ENCODE measurements at regions not wholly inside any gene's neighbourhood (a gene's known extent, or its start where the extent isn't known, plus 50 kb on each side); places are given as distances from the start of the nearest gene placed in this dataset.

DNA sequence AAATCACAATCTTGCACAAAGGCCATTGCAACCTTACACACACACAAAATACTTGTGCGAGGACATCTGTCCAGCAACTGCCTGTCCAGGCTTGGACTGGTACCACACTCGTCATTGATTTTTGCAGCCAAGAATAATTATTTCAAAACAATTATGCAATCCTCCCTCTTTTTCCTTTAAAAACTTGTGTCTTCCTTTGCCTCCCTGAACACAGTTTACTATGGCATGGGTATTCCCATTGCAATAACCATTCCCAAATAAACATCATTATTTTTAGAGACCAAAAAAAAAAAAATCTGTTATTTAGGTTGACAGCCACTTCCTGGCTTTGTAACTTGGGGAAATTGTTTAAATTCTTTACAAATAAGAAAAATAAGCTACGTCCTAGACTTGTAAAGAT lies 54.0 kb downstream of the C11orf91 start:
- DNase-seq (ENCODE audit: low read depth in 1 of 2, low spot score in 1 of 2): no peak

DNA sequence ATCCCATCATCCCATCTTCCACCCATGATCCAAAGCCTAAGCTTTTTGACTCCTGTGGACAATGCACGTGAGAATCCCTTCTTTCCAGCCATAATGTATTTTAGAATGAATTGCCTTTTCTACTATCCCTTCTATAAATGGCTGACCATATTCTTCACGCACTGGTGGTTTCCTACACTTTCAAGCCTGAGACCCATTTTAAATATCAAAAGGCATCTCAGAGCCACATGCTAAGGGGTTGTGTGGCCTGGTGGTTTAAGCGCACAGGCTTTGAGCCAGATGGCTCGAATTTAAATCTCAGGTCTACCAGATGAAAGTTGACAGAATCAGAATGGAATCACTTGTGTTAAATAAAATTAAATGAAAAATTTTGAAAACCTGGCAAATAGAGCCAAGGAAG lies 54.5 kb downstream of the C11orf91 start:
- DNase-seq (ENCODE audit: low read depth in 1 of 2, low spot score in 1 of 2): no peak

DNA sequence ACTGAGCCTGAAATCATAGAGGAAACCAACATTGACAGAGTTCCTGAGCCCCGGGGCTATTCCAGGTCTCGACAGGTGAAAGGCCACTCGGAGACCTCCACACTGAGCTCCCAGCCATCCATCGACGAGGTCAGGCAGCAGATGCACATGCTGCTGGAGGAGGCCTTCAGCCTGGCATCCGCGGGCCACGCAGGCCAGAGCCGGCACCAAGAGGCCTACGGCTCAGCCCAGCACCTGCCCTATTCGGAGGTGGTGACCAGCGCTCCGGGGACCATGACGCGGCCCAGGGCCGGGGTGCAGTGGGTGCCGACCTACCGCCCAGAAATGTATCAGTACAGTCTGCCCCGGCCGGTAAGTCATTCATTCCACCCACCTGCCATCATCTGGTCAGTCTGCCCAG lies 54.9 kb downstream of the C11orf91 start:
- no peak for DNase-seq (ENCODE audit: low read depth in 1 of 2, low spot score in 1 of 2)

DNA sequence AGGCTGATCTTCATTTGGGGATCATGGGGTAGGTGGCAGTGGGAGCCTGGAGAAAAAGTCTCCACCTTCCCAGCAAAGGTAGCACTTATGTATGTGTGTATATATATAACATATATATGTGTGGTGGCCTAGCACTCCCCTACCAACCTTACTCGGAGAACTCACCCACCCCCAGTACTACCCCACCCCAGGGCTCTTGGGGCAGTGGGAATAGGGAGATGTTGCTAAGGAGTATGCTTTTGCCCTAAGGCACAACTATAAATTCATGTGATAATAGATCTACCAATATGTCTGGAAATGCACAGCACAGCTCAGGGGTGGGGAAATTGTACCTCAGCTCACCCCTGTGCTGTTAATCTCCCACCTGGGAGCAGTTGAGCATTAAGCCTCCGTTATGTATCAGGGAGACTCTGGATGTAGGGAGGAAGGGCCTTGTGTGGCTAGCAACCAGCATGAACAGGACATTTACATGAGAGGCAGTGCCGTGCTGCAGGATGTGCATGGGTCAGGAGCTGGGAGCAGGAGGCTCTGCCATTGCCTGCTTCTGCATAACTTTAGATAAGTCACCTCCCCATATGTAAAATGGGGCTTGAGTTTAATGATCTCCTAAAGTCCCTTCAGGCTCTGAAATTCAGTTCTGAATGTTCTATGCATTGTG lies 57.3 kb downstream of the C11orf91 start:
- DNase-seq (ENCODE audit: low read depth in 1 of 2, low spot score in 1 of 2): no peak

DNA sequence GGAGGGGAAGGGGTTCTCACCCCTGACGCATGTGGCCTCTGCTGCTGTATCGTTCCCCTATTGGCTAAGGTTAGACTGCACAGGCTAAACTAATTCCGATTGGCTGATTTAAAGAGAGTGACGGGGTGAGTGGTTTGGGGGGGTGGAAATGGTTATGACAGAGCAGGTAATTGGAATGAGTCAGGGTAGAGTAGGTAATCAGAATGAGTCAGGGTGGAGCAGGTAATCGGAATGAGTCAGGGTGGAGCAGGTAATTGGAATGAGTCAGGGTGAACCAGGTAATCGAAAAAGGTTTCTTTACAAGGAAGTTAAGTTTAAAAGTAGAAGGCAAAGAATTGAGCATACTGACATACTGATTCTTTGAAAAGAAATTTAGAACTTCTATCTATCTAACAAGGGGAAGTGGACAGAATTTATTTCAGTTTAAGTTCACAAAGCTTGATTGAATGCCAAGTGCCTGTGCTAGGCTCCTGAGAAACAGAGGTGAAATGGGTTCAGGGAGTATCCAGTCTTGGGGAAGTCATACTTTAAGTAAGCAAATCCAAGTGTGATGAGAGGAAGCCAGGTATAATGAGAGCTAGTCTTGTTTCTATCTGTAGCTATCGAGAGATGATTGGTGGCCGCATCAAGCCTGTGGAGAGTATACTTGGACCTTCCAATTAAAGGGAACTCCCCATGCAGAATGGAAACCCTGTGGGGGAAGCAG lies 58.0 kb downstream of the C11orf91 start:
- no peak for DNase-seq (ENCODE audit: low read depth in 1 of 2, low spot score in 1 of 2)

DNA sequence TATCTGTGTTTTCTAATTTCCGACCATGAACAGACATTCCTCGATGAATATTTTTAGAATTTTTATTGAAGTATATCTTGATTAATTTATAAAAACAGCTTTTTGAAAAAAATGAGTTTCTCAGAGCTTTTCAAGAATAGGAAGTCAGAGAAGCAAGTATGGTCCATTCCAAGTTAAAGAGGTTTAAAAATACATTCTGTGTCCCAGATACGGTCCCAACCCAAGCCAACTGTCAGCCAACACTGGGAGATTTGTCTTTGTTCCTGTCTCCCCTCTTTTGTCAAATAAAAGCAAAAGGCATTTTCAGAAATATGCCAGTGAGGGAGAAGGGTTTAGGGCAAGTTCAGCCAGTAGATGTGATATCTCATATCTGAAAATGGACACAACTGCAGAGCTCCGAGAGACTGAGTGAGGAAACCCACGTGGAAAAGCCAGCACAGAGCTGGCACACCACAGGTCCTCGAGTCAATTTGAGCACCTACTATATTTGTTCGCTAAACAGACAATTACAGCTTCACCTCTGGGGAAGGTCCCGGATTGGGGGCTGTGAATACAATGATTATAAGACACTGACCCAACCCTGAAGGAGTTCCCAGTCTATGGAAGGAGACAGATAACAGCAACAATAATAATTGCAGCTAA lies 59.8 kb downstream of the C11orf91 start:
- DNase-seq (ENCODE audit: low read depth in 1 of 2, low spot score in 1 of 2): no peak

DNA sequence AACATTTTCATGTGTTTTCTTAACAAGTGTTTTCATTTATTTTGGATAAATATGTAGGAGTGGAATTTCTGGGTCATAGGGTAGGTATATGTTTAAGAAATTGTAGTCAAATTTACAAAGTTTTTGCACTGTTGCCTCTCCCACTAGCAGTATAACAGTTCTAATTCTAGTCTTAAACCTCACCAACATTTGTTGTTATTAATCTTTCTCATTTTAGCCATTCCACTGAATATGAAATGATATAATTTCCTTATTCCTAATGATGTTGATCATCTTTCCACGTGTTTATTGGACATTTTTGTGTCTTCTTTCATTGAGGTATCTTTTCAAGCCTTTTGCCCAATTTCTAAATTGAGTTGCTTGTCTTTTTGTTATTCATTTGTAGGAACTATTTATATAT lies 62.0 kb downstream of the C11orf91 start:
- no peak for DNase-seq (ENCODE audit: low read depth in 1 of 2, low spot score in 1 of 2)

DNA sequence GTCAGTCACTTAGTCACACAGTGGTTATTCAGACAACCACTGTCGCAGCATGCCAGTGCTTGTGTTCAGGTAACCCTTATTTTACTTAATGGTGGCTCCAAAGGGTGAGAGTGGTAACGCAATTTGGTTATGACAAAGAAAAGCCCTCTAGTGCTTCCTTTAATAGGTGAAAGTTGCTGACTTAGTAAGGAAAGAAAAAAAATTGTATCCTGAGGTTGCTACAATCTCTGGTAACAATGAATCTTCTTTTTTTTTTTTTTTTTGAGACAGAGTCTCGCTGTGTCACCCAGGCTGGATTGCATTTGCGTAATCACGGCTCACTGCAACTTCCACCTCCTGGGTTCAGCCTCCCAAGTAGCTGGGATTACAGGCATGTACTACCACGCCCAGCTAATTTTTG lies 64.5 kb downstream of the C11orf91 start:
- DNase-seq (ENCODE audit: low read depth in 1 of 2, low spot score in 1 of 2): no peak

DNA sequence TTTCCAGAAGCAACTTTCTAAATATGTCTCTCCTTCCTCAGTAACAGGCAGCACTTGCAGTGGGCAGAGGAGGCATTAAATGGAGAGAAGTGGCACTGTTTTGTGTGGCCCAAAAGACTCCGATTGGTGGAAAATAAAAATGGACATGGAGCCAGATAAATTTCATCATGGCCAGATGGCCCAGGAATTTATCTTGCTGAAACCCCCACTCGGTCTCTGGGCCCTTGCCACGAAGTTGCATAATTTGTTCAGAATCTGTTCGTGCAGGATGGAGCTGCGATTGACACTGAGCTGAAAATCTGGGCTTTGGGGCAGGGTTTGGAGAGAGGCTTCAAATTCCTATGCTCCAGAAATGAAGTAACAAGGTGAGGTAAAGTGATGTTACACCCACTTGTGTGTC lies 65.5 kb downstream of the C11orf91 start:
- DNase-seq (ENCODE audit: low read depth in 1 of 2, low spot score in 1 of 2): no peak

DNA sequence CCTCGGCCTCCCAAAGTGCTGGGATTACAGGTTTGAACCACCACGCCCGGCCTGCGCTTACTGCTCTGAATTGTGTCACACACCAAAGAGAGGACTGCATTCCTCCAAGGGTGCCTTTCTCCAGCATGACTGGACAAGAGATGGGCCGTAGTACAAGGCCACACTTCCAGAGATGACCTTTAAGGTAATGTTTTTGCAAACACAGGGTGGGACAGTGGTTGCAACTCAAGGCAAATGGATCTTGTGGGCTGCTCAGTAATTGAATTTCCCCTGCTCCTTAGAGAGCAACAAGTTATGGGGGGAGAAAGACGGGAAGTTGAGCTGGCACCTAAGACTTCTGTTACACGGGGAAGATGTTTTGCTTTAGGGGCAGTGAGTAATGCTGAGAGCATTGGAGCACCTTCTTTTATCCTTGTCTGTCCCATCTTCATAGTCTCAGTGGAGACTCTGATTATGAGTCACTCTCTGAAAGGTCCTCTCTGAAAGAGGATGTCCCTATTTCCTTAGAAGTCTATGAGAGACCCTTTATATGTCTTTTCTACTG lies 66.3 kb downstream of the C11orf91 start:
- no peak for DNase-seq (ENCODE audit: low read depth in 1 of 2, low spot score in 1 of 2)

DNA sequence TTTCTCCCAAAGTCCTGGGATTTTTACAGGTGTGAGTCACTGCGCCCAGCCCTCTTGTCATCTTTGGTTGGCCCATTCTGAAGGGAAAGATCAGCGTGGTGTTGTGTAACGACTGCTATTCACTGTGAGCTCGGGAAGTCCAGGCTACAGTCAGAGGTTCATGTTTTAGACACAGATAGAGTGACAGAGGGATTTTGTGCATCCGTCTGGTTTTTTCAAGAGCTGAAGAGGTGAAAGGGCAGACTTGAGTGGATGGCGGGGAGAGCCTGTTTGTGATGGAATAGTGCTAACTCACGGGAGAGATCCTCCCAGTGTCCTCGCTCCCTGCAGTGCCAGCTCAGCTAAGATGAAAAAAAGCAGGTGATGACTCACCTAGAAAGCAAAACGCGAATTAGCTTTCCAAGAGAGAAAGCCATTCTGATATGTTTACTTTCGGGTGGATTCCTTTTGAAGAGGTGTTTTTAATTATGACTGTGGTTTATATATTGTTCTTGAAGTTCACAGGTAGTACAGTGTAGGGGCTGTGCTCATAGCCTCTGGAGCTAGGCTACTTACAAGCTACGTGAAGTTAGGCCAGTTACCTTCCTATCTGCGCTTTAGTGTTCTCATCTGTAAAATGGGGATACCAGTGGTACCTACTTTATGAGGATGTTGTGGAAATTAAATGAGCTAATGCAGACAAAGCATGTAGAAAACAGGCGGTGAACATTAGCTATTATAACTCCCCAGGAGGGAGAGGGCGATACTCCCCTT lies 67.2 kb downstream of the C11orf91 start:
- DNase-seq (ENCODE audit: low read depth in 1 of 2, low spot score in 1 of 2): no peak

DNA sequence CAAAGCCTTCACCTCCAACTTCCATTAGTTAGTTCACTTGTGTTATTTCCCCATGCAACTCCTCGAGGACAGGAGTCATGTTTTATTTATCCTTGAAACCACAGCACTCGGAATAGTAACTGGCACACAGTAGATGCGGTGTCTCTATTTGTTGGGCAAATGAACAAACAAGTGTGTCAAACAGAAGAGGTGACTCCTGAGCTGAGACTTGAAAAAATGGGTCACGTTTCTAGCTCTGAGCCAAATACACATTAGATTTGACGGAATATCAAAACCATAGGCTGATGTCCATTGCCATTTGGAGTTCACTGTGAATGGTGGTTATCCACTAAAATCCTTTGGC lies 68.9 kb downstream of the C11orf91 start:
- no peak for DNase-seq (ENCODE audit: low read depth in 1 of 2, low spot score in 1 of 2)

DNA sequence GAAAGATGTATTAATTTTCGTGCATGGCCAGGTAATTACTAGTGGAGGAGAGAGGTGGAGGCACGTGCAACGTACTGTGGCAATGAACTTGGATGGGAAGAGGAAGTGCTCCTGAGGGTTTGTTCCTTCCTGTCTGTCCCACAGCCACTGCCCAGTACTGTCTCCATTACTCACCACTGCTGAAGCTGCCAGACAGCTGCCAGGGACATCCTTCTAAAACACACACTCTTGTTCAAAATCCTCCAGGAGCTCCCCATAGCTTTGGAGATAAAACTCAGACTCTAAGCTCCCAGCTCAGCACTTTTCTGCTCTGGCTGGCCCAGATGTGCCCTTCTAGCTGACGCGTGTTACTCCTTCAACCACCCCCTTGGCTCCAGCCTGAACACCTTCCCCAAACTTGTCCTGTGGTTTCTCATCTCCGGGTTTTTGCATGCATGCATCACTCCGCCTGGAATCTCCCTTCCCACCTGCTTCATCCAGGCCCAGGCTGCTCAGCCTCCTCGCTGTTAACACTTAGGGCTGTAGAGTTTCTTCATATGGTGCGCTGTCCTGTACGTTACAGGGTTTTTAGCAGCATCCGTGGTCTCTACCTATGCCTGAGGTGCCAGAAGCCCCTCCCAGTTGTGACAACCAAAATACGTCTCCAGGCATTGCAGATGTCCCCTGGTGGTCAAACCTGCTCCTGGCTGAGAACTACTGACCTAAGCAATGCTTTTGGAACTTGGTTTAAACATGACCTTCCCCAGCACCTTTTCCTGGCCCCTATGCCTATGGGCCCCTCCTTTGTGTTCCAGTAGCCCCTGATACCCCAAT lies 69.5 kb downstream of the C11orf91 start:
- no peak for DNase-seq (ENCODE audit: low read depth in 1 of 2, low spot score in 1 of 2)

DNA sequence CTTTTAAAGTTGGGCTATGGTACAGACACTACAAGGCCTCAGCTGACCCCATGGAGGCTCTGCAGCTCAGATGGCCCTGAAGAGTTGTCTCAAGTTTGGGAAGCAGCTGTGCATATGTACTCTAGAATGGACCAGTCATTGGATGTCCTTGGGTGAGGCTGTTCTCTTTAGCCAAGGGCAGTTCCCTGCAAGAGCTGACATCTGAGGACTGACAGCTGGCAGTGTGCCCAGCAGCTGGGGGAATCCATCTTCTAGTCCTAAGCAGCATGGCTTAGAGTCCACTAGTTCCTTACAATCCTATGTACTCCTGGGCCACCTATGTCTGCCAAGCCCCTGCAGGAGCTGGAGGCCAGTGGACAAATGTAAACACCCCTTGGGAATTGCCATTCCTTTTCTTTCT lies 76.5 kb downstream of the C11orf91 start:
- no peak for DNase-seq (ENCODE audit: low read depth in 1 of 2, low spot score in 1 of 2)

DNA sequence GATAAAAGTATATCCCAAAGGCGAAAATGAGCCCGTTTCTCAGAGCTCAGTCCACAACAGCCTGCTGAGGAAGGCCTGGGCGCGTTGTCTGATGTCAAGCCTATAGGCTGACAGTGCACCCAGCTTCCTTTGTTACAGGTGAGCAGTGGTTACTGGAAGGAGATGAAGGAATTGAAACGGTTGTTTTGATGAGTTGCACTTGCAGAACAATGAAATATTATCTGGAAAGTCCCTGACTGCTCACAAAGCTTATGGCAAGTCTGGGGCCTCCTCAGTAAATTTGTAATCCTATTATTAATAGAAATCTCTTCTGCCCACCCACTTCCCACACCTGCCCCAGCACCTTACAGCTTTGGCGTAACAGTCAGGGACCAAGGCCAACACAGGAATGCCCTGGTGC lies 77.8 kb downstream of the C11orf91 start:
- DNase-seq (ENCODE audit: low read depth in 1 of 2, low spot score in 1 of 2): no peak

DNA sequence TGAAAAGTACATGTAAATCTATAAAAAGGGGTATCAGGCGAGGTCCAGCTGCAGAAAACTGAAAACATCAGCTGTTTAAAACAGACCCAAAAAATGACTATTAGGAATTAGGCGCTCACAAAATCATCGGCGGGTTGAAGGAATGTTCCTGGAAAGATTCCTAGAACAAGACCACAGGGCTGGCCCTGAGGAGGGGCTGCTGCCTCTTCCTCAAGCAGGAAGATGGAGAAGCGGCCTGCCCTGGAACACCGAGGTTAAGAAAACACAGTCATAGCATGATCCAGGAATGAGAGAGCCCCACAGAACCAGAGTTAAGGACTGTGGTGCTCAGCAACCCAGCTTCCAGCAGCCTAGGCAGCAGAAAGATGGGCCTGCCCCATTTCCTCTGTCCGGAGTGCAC lies 78.4 kb downstream of the C11orf91 start:
- DNase-seq (ENCODE audit: low read depth in 1 of 2, low spot score in 1 of 2): no peak

DNA sequence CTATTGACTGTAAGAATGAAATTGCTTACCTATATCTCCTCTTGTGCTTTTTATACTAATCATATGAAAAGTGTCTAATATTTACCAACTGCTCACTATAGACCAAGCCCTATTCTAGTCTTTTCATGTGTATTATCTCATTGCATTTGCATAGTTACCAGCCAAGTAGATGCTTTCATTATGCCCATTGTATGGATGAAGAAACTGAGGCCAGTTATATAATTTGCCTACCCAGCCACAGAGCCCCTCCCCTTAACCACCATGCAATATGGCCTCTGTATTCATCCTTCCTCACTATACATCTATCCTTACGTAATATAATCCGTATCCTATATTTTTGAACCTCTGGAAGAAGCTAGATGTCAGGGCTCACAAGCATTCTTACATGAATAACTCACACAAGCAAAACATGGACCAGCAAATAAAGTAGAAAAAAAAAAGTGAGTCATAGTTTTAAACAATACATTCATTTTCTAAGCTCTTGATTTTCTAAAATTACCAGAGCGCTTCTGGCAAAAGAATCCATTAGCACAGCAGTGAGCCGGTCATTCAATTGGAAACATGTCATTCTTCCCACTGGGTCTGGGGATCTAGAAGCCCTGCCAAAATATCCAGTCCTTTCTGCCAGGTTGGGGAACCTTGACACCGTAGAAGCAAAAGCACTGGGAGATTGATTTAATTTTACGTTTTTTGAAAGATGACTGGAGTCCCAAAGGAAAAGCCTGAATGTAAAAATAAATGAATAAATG lies 80.0 kb downstream of the C11orf91 start:
- no peak for DNase-seq (ENCODE audit: low read depth in 1 of 2, low spot score in 1 of 2)

DNA sequence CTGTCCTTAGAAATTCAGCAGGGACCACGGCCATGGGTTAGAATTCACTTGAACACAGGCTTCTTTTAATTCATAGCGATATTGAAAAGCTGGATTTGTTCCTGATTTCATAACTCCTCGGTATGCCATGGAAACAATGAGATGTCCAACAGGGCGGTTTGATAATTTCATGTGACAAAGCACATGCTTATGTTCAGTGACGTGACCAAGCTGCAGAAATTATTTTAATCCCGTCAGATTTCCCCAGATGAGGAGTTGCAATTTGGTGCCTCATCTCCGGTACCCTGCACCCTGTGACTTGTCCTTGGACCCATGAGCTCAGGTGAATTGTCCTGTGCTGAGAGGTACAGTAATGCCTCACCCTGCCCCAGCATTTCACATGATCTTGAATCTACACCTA lies 81.7 kb downstream of the C11orf91 start:
- DNase-seq (ENCODE audit: low read depth in 1 of 2, low spot score in 1 of 2): no peak

DNA sequence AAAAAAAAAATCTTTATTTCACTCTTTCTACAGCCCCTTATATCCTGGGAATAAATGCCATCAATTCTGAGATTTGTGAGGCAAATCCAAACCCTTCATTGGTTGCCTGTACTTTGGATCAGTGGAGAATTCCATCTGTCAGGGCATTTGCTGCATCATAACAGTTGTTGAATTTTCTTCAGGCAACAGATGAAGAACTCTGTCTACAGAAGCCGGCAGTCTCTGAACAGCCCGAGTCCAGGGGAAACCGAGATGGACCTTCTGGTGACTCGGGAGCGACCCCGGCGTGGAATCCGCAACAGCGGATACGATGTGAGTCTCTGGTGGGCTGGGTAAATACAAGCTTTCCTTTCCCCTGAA lies 82.3 kb downstream of the C11orf91 start:
- no peak for DNase-seq (ENCODE audit: low read depth in 1 of 2, low spot score in 1 of 2)

DNA sequence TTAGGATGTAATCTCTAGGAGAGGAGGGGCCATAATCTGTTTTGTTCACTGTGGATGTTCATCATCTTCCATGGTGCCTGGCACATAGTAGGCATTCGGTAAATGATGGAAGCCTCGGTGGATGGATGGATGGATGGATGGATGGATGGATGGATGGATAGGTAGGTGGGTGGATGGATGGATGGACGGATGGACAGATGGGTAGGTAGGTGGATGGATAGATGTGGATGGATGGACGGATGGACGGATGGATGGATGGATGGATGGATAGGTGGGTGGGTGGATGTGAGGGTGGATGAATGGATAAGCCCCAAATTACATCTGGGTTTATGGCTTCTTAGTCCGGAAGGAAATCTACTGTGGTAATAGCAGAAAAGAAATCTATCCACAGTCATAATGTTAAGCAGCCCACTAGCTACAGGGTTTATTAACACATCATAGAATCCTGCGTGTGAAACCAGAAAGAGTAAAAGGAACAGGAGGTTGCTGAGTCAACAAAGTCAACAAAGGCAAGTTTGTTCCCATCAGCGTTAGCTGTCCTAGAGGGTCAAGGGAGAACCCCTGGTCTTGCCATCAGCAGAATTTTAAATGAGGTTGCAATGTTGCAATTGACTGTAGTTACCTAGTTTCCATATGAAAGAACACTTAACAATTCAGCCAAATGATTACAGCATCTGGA lies 82.8 kb downstream of the C11orf91 start:
- DNase-seq (ENCODE audit: low read depth in 1 of 2, low spot score in 1 of 2): no peak
